Stimulated activated naive CD8-positive, alpha-beta T cell treated with anti-CD3 and anti-CD28 coated beads, Interleukin-15, Interleukin-2, amounts not matched to agents 100 U/mL and 50 U/mL, for 24 hours (primary cell): ENCODE measurements at regions not wholly inside any gene's neighbourhood (a gene's known extent, or its start where the extent isn't known, plus 50 kb on each side); places are given as distances from the start of the nearest gene placed in this dataset.

Experiments used
- ATAC-seq: fragments of 150-1000 bp; cut with Tn5 transposase; one replicate; pipeline ENCODE4 v1.10.0; 2021
- DNase-seq: peaks from one replicate; pipeline ENCODE4 v3.0.0; 2021

DNA sequence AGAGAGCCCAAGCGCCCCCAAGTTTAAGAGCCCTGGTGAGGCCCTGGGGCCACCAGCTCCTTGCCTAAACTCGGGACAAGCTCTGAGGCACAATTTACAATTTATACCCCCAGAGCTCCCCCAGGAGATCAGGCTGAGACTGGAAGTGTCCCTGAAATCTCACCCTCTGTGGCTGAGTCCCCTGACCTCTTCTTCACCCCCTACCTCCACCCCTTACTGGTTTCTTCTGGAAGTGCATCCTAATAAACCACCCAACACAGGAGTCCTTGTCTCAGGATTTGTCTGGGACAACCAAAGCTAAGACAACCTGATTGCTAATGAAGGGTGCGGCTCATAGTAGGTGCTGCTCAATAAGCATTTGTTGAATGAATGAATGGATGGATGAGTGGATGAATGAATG is 206.4 kb downstream of the BCL11B start:
- DNase-seq = no peak
- no peak for ATAC-seq

DNA sequence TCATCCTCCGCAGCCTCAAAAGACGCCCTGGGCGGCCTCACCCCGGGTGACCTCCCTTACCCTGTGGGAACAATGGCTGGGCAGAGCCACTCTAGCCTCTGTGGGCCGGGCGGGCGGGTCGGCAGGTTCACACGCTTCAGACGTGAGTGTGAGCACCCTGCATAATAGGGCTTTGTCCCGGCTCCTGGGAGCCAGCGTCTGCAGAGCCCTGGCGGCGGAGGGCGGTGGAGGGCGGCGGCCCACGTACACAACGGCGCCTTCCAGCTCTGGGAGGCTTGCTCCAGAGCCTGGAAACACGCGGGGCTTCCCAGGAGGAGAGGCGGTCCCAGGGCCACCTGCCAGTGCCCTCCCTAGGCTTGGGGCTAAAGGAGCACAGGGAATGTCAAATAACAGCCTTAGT is 205.6 kb downstream of the BCL11B start:
- ATAC-seq (no peak), DNase-seq (no peak)

DNA sequence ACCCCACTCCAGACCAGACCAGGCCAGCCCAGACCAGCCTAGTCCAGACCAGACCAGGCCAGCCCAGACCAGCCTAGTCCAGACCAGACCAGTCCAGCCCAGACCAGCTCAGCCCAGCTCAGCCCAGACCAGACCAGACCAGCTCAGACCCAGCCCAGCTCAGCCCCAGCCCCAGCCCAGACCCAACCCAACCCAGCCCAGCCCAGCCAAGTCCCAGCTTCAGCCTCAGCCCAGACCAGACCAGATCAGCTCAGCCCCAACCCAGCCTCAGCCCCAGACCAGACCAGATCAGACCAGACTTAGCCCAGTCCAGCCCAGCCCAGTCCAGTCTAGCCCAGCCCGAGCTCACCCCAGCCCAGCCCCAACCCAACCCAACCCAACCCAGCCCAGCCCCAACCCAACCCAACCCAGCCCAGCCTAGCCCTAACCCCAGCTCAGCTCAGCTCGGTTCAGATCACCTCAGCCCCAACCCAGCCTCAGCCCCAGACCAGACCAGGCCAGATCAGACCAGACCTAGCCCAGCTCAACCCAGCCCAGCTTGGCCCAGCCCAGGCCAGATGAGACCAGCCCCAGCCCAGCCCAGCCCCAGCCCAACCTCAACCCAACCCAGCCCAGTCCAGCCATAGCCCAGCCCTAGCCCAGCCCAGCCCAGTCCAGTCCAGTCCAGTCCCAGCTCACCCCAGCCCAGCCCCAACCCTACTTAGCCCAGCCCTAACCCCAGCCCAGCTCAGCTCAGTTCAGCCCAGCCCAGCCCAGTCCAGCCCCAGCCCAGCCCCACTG is 204.7 kb downstream of the BCL11B start:
- ATAC-seq (no peak), DNase-seq (no peak)

DNA sequence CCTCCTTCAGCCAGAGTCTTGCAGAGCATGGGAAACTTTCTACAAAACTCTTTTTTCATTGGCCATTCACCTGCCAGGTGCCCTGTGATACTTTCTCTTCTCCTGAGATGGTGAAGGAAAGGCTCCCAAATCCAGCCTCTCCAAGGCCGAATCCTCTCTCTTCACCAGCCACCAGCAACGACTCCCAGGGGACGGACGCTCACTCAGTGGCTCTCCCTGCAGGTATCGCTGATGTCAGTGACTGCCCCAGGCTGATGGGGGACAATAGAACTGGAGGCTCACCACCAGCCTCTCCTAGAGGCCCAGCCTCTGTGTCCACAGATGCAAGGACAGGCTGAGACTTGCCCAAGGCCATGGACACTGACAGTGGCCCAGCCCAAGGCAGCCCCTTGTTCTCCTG is 204.1 kb downstream of the BCL11B start:
- ATAC-seq = no peak
- DNase-seq = no peak

DNA sequence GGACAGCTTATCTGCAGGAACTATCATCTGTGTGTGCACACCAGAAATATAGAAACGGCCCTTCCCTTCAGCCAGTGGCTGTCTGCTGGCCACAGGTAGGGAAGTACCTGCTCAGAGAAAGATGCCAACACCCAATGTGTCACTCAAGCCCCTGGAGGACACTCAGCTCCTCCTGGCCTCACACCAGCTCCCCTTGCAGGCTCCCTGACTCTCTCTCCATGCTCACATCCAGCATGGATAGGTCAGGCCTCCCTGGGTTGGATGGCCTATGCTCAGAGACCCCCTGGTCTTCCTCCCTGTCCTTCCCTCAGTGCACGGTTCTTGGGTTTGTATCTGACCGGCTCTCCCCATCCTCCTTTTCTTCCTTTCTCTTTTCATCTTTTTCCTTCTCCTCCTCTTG is 202.1 kb downstream of the BCL11B start:
- no peak for DNase-seq
- no peak for ATAC-seq

DNA sequence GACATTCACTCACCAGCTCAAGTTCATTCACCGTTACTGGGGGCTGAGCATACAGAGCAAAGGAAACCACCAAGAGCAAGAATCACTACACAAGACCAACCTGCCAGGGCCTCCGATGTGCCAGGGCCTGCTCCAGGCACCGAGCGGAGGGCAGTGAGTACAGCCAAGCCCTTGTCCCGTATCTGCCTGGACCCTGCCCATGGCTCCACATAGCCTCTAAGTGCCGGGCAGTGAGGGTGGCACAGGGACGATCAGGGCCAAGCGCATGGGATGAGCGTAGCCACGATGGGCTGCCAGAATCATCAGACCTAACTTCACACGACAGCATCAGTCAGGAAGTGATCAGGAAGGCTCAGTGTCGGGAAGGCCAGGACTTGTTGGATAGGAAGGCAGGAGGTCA is 199.6 kb downstream of the BCL11B start:
- DNase-seq = no peak
- no peak for ATAC-seq

DNA sequence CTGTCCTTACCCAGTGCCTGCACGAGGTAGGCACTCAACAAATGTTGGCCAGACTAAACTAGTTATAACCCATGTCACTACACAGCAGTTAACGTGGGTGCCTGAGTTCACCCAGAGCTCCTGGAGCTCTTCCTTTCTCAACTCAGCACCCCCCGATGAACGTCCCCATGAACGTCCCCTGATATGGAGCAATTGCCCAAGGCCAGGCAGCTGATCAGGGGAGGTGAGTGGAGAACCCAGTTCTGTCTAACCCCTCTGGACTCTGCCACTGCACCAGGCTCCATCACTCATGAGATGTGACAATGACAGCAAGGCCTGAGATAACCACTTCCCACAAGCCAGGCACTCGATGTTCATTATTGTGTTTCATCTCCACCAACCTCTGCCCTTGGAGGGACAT is 199.0 kb downstream of the BCL11B start:
- ATAC-seq = no peak

DNA sequence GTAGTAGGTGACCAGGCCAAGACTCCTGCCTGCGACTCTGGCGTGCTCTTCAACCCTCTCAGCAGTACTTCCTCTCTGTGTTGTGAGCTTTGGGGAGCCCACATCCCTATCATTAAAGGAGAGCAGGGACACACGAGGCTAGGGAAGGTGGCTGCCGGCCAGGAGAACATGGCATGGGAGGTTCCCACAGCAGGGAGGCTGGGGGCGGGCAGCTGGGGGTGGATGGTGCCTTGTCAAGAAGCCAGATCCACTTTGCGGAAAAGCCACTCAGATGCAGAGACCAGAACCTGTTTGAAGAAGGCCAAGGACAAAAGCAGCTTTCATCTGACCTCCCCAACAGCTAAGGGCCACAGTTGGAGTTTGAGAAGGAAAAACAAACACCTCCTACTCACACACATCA is 198.6 kb downstream of the BCL11B start:
- DNase-seq = no peak
- ATAC-seq = no peak

More for the DNA sequence above, 199.0 kb downstream of the BCL11B start:
- no peak for DNase-seq

DNA sequence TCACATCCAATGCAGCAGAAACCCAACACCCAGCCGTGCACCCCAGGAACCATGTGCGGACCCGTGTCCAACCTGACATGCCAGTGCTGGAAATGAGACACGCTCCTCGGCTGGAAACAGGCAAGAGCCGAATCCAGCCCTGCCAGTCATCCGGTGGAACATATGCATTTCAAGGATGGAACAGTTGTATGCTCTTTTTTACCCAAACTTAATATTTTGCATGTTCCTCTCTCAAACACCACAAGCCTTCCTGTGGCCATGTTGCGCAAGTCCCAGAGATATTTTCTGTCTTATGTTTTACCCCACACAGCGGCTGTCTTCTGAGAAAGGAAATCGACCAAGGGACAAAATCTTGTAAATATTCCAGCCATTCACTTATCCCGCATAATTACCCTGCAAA is 196.9 kb downstream of the BCL11B start:
- ATAC-seq (no peak), DNase-seq (no peak)

DNA sequence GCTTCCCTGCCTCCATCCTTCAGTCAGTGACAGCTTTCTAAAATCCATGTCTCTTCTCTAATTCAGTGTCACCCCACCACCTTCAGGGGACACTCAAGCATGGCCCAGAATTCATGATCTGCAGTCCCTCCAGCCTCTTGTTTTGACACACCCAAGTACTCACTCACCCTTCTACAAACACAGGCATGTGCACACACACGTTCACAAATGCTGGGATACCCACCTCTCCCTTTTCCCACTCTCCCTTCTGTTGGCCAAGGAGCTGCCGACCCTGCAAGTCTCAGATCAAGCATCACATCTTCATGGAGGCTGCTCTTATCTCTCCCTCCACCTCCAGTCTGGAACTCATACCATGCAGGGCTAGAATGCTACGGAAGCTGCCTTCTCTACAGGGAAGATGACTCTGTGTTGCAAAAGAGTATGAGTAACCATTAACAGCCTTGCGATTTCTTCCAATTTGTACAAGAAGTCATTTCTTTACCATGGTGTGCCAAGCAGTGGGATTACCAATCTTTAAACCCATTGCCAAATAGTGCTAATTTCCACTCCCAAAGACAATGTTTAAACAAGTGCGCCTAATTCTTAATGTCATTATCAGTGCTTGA is 196.1 kb downstream of the BCL11B start:
- DNase-seq = no peak
- ATAC-seq = no peak

DNA sequence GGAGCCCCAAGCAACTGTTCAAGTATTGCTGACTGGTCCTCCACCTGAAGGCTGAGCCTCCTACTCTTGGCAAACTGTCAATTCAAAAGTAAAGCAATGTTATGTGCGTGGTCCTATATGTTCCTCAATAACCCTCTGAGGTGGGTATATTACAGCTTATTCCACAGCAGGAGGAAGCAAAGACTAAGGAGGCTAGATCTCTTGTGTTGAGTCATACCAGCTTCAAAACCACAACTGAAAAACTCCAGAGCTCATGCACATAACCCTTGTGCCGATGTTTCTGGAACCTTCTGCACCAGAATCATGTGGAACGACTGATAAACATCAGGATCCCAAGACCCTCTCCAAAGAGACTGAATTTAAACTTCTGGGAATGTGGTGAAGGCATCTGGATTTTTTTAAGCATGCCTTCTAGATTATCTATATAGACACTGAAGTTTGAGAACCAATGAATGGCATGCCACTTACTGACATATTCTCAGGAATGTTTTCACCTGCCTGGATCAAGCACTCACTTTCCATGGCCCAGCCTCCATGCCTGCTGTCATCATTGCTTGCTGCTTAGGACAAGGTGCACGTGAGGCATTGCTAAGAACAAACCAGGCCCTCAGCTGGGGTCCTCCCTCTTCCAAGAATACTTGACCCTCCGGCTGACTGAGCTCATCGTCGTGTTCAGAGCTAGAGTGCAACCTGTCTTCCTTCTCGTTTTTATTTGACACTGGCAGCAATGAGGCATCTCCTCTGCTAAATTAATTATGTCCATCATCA is 194.7 kb downstream of the BCL11B start:
- ATAC-seq (no peak), DNase-seq (no peak)

DNA sequence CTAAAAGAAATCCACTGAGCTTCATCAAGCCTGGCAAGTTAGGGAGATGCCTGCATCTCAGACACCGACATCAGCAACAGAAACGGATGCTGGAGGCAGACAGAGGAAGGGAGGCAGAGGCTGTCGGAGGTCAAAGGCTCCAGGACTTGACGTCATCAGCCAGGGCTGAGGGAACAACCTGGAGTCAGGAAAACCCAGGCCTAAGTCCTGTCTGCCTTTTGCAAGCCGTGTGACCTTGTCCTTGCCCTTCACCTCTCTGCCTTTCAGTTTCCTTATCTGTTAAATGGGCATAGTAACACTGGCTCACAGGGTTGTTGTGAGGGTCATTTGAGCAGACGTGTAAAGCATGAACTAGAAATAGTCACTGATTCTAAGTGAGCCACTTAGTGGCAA is 194.2 kb downstream of the BCL11B start:
- no peak for DNase-seq
- no peak for ATAC-seq

DNA sequence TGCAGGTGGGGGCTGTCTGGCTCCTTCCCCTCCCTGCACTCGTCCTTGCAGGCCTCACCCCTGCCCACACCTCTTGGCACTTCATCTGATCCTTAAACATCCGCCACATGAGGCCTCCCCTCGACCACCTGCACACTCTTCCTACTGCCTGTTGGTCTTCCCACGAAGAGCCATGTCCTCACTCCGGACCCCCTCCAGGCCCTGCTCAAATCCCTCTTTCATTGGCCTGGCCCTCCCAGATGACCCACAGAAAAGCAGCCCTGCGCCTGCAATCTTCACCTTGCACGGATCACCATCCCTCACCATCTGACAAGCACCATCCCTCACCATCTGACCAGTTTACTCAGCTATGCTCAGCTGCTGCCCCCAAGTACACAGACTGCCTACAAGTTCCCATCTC is 193.6 kb downstream of the BCL11B start:
- DNase-seq (no peak), ATAC-seq (no peak)

DNA sequence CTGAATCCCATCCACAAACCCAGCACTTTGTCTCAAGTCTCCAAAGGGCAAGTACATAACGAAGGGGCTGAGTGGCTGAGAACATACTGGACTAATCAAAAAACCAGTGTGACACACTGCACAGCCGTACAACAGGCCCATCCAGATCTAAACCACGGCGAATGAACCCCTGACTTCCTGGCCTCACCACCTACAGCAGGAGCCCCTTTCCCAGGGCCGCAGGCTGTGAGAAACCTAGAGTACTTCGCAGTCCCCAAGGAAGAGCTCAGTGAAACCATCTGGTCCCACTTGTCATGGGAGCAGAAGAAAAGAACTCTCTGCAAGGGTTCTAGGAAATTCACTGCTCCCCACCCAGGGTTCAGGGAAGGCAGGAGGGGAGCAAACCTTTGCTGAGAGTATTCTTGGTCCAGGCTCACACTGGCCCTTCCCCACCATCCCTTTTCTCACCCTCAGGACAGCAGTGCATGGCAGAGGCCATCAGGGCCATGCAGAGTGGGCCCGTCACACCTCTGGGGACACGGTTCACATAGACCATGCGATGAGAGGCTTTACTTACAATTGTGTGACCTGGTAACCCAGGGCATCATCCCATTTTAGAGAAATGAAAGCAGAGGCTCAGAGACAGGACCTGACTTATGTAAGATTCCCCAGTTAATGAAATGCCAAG is 192.8 kb downstream of the BCL11B start:
- DNase-seq = no peak
- no peak for ATAC-seq

DNA sequence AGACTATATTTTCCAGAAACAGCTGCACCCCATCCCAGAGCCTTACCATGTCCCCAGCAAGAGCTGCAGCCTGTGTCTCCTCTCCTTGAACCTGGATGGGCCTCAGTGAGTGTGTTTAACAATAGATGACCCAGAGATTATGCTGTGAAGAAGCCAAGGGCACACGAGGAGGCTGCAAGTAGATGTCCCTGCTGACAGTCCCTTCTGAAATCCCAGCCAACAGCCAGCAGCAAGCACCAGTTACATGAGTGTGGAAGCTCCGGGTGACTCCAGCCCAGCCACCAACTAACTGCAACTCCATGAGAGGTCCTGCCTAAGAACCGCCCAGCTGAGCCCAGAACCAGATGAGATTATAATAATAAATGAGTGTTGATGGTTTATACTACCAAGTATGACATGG is 191.7 kb downstream of the BCL11B start:
- ATAC-seq = no peak
- DNase-seq = no peak

DNA sequence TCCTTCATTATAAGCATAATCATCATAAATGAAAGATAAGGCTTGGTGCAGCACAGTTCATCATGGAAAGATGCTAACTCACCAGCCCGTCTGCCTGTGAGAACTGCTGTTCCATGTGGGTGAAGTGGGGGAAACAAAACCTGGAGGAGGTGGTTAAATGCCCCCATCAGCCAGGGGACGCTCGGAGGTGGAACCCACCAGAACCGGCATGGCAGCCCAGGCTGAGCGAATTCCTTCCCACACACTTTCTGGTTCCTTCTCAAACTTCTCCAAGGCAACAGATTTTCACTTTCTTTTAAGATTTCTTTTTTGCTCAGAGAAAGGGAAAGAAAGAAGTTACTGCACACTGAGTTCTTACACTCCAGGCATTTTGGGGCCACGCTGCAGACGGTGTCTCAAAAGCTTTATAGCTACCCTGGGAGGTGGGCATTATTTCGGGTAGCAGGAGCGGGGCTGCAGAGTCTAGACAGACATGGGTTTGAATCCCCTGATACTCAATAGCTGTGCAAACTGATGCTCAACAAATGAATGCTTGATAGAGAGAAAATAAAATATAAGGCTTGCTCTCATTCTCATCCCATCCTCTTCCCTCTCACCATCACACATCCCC is 190.7 kb downstream of the BCL11B start:
- no peak for ATAC-seq
- no peak for DNase-seq

DNA sequence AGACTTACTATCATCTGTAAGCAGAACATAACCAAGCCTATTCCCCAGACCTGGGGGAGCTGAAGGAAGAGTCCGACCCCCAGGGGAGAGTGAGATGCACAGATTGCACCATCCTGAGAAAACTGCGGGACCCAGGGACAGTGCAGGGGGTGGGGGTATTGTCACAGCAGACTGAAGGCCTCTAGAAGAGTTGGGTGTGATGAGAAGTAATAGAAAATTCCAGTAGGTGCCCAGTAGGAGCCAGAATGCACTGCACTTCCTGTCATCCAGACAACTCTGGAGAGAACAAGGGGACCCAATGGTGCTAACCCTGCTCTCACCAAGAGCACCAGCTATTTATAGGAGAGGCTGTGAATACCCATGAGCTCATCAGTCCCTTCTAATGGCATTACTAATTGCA is 190.1 kb downstream of the BCL11B start:
- DNase-seq = no peak
- no peak for ATAC-seq

DNA sequence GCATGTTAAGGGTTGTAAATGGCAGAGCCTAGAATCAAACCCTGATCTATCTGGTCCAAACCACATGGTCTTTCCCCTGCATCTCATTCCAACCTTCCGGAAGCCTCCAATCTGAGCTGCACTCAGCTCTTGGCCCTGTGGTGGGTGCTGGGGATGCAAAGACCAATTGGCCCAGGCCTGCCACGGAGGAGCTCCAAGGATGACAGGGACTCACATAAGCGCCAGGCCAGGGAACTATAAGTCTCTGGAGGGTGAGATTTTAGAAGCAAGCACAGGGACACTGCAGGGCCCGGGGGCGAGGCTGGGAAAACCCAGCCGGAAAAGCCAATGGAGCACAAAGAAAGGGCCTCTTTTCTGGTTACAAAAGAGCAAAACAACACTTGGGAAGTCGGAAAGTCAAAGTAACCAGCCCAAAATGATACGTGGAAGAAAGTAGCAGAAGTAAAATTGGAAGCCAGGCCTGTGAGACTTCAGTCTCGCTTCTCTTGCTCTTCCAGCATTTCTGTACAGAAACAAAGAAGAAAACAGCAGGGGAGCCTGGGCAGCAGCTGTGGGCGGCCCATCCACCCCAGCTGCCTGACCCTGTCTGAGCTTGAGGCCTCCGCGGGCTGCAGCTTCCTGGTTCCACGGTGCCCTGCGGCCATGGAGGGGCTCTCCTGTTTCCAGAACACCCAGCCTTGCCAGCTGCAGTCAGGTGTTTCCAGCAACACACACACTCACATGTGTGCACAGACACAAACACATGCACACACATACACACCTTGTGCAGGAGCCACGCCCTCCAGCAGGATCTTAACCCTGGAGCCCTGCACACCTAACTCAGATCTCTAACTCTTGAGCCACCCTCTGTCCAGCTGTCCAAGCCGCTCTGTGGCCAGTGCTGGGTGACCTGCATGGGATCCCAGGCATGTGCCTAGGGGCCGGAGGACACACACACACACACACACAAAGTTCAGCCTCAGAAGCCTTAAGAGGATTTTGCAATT is 178.2 kb downstream of the BCL11B start:
- DNase-seq (no peak), ATAC-seq (no peak)

DNA sequence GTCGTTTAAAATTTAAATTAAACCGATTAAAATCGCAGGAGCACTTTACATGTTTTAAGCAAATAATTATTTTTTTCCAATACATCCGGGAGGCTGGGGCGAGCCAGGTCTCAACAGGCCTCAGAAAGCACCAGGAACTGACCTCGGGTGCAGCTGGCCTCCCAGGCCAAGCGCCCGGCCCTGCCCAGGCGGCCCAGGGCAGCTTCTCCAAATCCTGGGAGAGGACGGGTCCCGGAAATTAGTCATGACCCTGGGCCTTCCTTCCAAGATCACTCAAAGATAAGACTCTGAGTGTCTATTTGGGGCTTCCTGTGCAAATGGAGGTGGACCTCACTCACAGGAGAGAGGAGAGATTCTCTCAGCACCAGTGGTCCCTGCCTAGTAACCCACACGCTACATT is 177.1 kb downstream of the BCL11B start:
- DNase-seq (no peak), ATAC-seq (no peak)

DNA sequence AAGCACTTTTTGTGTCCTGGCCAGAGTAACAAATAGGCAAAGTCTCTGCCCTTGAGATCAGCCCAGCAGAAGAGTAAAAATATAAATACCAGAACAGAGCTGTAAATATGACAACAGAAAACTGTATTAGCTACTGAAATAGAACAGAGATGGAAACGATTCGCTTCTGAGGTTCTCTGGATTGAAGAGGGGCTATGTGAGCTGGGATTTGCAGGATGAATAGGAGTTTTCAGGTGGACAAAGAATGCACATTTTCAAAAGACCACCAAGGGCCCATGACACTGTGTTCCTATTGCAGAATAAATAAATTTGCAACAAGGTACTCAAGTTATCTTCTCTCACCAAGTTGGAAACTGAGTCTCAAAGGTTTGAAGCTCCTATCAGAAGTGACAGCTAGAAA is 176.6 kb downstream of the BCL11B start:
- DNase-seq = no peak
- ATAC-seq = no peak

DNA sequence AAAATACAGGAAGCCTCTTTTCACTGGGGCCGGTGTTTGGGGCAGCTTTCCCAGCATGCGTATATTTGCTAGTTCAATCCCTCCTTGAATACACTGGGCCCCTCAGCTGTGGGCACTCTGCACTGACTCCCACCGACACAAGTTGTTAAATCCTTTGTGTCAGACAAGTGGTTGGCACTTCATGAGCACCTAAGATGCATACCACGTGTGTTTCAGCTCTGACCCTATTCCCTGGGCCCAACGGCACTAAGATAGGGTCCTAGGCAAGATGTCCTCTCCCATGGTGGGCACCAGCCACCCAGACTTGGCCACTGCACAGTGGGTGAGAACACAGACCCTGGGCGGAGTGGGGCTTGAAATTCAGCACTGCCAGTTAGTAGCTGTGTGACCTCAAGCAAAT is 173.8 kb downstream of the BCL11B start:
- no peak for DNase-seq
- ATAC-seq = no peak
